ENCODE measurements at regions not wholly inside any gene's neighbourhood (a gene's known extent, or its start where the extent isn't known, plus 50 kb on each side); places are given as distances from the start of the nearest gene placed in this dataset.

DNA sequence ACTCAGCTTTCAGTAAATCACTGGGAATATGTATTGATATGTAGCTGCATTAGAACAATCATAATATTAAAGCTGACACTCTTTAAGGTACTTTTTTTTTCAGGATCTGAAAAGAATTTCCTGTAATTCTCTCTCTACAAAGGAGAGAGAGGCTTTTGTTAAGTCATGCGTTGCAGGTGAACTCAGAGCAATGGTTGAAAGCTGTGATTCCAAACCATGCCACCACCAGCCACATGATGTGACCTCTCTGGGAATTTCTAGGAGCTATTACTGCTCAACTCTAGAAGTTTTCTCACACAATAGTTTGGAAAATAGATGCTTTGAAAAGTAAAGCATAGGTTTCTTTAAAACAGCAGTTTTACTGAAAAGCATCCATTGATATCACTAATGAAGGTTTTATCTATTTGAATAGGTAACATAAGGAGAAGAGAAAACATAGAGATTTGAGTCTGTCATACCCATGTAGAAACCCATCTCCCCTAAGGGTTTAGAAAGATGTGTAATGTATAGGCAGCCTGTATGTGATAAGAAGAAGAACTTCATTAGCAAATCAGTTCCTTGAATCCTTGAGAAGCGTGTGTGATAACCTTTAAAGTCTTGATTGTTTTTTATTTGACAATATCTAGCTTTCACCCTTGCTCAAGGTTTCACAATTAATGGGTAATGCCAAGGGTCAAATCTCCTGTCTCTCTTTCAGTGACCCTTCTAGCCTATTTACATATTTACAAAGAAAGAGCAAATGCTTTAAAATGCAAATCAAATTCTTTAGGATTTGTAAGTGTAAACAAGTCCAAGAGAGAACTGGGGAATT, 161.0 kb upstream of the ANKRD50 start:
- no peak for TF ChIP-seq POLR2A (IDR thresholded peaks at IDR 0.05)
- TF ChIP-seq, protein P1, sequence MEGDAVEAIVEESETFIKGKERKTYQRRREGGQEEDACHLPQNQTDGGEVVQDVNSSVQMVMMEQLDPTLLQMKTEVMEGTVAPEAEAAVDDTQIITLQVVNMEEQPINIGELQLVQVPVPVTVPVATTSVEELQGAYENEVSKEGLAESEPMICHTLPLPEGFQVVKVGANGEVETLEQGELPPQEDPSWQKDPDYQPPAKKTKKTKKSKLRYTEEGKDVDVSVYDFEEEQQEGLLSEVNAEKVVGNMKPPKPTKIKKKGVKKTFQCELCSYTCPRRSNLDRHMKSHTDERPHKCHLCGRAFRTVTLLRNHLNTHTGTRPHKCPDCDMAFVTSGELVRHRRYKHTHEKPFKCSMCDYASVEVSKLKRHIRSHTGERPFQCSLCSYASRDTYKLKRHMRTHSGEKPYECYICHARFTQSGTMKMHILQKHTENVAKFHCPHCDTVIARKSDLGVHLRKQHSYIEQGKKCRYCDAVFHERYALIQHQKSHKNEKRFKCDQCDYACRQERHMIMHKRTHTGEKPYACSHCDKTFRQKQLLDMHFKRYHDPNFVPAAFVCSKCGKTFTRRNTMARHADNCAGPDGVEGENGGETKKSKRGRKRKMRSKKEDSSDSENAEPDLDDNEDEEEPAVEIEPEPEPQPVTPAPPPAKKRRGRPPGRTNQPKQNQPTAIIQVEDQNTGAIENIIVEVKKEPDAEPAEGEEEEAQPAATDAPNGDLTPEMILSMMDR (IDR thresholded peaks at IDR 0.05), result no peak
- intact Hi-C loops (cut with DNase I), result no loop called here
- H3K4me3 ChIP-seq, result no peak overlapping the region
- H3K27ac ChIP-seq, result no peak overlapping the region
- H3K9me3 ChIP-seq (replicated peaks in 1 of 3), result no peaks in the 10 kb centered on the region
- 54 to 73% (median 64%) methylated on average over 2 of the region's 2 CpGs for WGBS, 4 donors
- no peaks in the 10 kb centered on the region for H3K27me3 ChIP-seq
- no peaks in the 10 kb centered on the region for H3K4me1 ChIP-seq (replicated peaks in 1 of 2)
- H3K36me3 ChIP-seq (replicated peaks in 1 of 2), result no peaks in the 10 kb centered on the region
- DNase-seq, result no peak

DNA sequence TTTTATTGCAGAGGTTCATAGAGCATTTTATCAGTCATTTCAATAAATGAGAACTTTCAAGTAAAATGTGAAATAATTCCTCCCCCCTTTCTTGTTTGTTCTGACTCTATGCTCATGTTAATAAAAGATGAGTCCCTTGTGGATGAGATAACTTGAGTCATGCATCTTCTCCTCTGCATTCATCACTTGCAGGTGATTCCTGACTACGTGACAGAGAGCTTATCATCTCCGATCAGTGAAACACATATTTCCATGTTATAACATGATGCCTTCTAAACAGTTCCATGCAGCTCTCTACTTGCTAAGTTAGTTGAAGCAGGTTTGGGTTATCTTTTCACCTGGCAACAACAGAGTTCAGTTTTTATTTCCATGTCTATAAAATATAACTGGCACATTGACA, 160.1 kb upstream of the ANKRD50 start:
- WGBS, 4 donors, result 71 to 84% (median 81%) methylated on average over 2 of the region's 2 CpGs
- intact Hi-C loops (cut with DNase I), result no loop called here
- no peak for DNase-seq
- Histone ChIP-seq H3K36me3 (replicated peaks in 1 of 2) (no peaks in the 10 kb centered on the region), H3K27me3 (no peaks in the 10 kb centered on the region), H3K27ac (no peak overlapping the region), H3K9me3 (replicated peaks in 1 of 3) (no peaks in the 10 kb centered on the region), H3K4me1 (replicated peaks in 1 of 2) (no peaks in the 10 kb centered on the region), H3K4me3 (no peak overlapping the region)
- TF ChIP-seq, protein P1 (IDR thresholded peaks at IDR 0.05), result no peak
- no peak for TF ChIP-seq POLR2A (IDR thresholded peaks at IDR 0.05)

DNA sequence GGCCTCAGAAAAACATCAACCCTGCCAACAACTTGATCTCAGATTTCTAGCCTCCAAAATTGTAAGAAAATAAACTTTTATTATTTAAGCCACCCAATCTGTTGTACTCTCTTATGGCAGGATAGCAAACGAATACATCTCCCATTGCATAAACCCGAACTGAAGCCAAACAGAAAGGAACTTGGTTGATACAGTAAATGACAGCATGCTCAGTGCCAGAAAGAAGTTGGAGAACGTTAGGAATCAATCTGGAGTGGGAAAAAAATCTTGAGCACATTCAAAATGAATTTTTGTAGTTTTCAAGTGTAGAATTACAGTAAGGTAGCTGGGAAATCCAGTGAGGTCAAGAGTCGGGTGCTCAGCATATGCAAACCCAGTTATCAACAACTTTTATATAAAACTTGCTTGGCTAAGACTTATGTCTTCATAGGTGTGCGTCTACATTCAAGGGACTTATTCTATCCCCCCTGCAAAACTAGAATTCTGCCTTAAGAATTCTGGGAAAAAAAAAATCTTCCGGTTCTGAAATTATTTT, 157.5 kb upstream of the ANKRD50 start:
- Histone ChIP-seq H3K27ac (no peak overlapping the region), H3K4me3 (no peak overlapping the region), H3K27me3 (no peaks in the 10 kb centered on the region), H3K4me1 (replicated peaks in 1 of 2) (no peaks in the 10 kb centered on the region), H3K36me3 (replicated peaks in 1 of 2) (no peaks in the 10 kb centered on the region), H3K9me3 (replicated peaks in 1 of 3) (no peaks in the 10 kb centered on the region)
- intact Hi-C loops (cut with DNase I), result no loop called here
- DNase-seq, result no peak
- TF ChIP-seq POLR2A (IDR thresholded peaks at IDR 0.05), result no peak
- TF ChIP-seq, protein P1 (IDR thresholded peaks at IDR 0.05), result no peak
- WGBS, 4 donors, result 66 to 79% (median 76%) methylated on average over 6 of the region's 6 CpGs

DNA sequence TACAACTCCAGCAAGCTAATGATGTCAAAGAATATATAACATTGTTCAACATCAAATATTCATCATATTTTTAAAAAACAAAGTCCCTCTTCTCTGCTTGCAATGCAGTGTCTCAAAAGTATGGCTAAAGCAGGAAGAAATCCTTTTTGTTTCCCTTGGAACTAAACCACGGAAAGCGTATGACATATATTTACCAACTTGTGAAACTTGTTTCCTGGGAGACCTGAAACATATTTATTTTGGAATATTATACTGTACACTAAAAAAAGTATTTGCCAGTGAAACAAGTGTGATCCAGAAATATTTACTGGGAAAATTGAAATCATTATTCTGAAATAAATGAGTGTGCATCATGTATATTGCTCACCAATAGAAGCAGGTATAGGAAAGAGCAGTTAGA, 156.0 kb upstream of the ANKRD50 start:
- no peak overlapping the region for H3K4me3 ChIP-seq

More for the DNA sequence above, 156.0 kb upstream of the ANKRD50 start:
- Histone ChIP-seq H3K4me1 (replicated peaks in 1 of 2) (no peaks in the 10 kb centered on the region), H3K36me3 (replicated peaks in 1 of 2) (no peaks in the 10 kb centered on the region), H3K27ac (no peak overlapping the region), H3K27me3 (no peaks in the 10 kb centered on the region), H3K9me3 (replicated peaks in 1 of 3) (no peaks in the 10 kb centered on the region)
- TF ChIP-seq, protein P1 (IDR thresholded peaks at IDR 0.05), result no peak
- TF ChIP-seq POLR2A (IDR thresholded peaks at IDR 0.05), result no peak
- 75 to 86% (median 80%) methylated on average over 2 of the region's 2 CpGs for whole genome bisulfite sequencing, 4 donors
- intact Hi-C loops (cut with DNase I), result no loop called here
- no peak for DNase-seq

All from adrenal gland (tissue), 9 donors.